Urothelium cell line (cell line): ENCODE measurements at regions not wholly inside any gene's neighbourhood (a gene's known extent, or its start where the extent isn't known, plus 50 kb on each side); places are given as distances from the start of the nearest gene placed in this dataset.
"Not testable (repeated sequence)": the region's sequence is repeated elsewhere in the genome, so short reads cannot be mapped to it uniquely, and the experiment has no call there.

Source experiments
- DNase-seq: peaks from one replicate; pipeline ENCODE4 v3.0.0; 2011; ENCODE audit warnings: low spot score, mixed read lengths
- FAIRE-seq: peaks from 2 replicates; lab custom pipeline; 2011; peaks lifted over from hg19 to GRCh38; lab: Jason Lieb, UNC

GRCh38 chr5:115439639-115440038 lies 104.9 kb downstream of the FEM1C start:
- no peak for DNase-seq
- FAIRE-seq = no peak

GRCh38 chr5:115439042-115439441 lies 105.5 kb downstream of the FEM1C start:
- FAIRE-seq (no peak), DNase-seq (no peak)

- no peak for DNase-seq
- no peak for FAIRE-seq
Observed at GRCh38 chr5:115435778-115436712, 108.5 kb downstream of the FEM1C start.

GRCh38 chr5:115435065-115435777 lies 109.4 kb downstream of the FEM1C start:
- DNase-seq = no peak
- FAIRE-seq = no peak

GRCh38 chr5:115433918-115434317 lies 110.7 kb downstream of the FEM1C start:
- no peak for DNase-seq
- no peak for FAIRE-seq

GRCh38 chr5:115432691-115433090 lies 111.9 kb downstream of the FEM1C start:
- FAIRE-seq (no peak), DNase-seq (no peak)

GRCh38 chr5:115431116-115431515 lies 113.5 kb downstream of the FEM1C start:
- no peak for DNase-seq
- FAIRE-seq = no peak

GRCh38 chr5:115430374-115430773 lies 114.2 kb downstream of the FEM1C start:
- DNase-seq = no peak
- FAIRE-seq = no peak

- DNase-seq = no peak
- no peak for FAIRE-seq
Observed at GRCh38 chr5:115429345-115429940, 115.1 kb downstream of the FEM1C start.

- FAIRE-seq = no peak
Observed at GRCh38 chr5:115428676-115429075, 115.9 kb downstream of the FEM1C start.

GRCh38 chr5:115428248-115428647 lies 116.3 kb downstream of the FEM1C start:
- DNase-seq = no peak

More at GRCh38 chr5:115428676-115429075, 115.9 kb downstream of the FEM1C start:
- DNase-seq = no peak

GRCh38 chr5:115424446-115424845 lies 120.1 kb downstream of the FEM1C start:
- DNase-seq = no peak
- no peak for FAIRE-seq

More at GRCh38 chr5:115428248-115428647, 116.3 kb downstream of the FEM1C start:
- FAIRE-seq = no peak

- DNase-seq = no peak
- FAIRE-seq = no peak
Observed at GRCh38 chr5:115424030-115424429, 120.5 kb downstream of the FEM1C start.

GRCh38 chr5:115423541-115423940 lies 121.0 kb downstream of the FEM1C start:
- DNase-seq (peak; percentile 63), FAIRE-seq (no peak)

- FAIRE-seq (no peak), DNase-seq (no peak)
Observed at GRCh38 chr5:115423051-115423450, 121.5 kb downstream of the FEM1C start.

GRCh38 chr5:115420812-115421211 lies 123.8 kb downstream of the FEM1C start:
- not testable (repeated sequence) for DNase-seq, FAIRE-seq

- FAIRE-seq = no peak
- DNase-seq = peak; percentile 76
Observed at GRCh38 chr5:115419846-115420585, 123.6 kb upstream of the CCDC112 start.

- no peak for DNase-seq
Observed at GRCh38 chr5:115418788-115419187, 122.3 kb upstream of the CCDC112 start.

GRCh38 chr5:115417076-115417475 lies 120.6 kb upstream of the CCDC112 start:
- no peak for FAIRE-seq
- DNase-seq = no peak

More at GRCh38 chr5:115418788-115419187, 122.3 kb upstream of the CCDC112 start:
- FAIRE-seq = no peak

GRCh38 chr5:115415143-115415491 lies 118.7 kb upstream of the CCDC112 start:
- DNase-seq (peak; percentile 77), FAIRE-seq (no peak)
